HepG2 (cell line): ENCODE measurements at regions not wholly inside any gene's neighbourhood (a gene's known extent, or its start where the extent isn't known, plus 50 kb on each side); places are given as distances from the start of the nearest gene placed in this dataset.

Source experiments
- BCLAF1 ChIP-seq: fragments of 450-650 bp; IDR thresholded peaks from 2 replicates; pipeline ENCODE4 v1.6.1; 2017; ENCODE audit warnings: mild to moderate bottlenecking
- CTCF ChIP-seq: sonication (generic); formaldehyde crosslinking; IDR thresholded peaks from 2 replicates; pipeline ENCODE4 v1.5.0; 2020; ENCODE audit warnings: mild to moderate bottlenecking, missing genetic modification reagents, moderate library complexity
- FOXJ3 ChIP-seq: sonication (generic); formaldehyde crosslinking; IDR thresholded peaks from 2 replicates; pipeline ENCODE4 v1.4.0; 2020; ENCODE audit warnings: missing genetic modification reagents, mild to moderate bottlenecking, borderline replicate concordance
- POLR2AphosphoS5 ChIP-seq: IDR thresholded peaks from 2 replicates; pipeline ENCODE4 v1.6.1; 2012; ENCODE audit warnings: low read depth, low read length
- ZFX ChIP-seq: sonication (generic); formaldehyde crosslinking; IDR thresholded peaks from 2 replicates; pipeline ENCODE4 v1.4.0; 2020; ENCODE audit warnings: mild to moderate bottlenecking, low read depth, missing genetic modification reagents, moderate library complexity
- ZNF274 ChIP-seq: sonication (generic); formaldehyde crosslinking; IDR thresholded peaks from 2 replicates; pipeline ENCODE4 v1.5.1; 2020; ENCODE audit warnings: mild to moderate bottlenecking, missing genetic modification reagents

- no peak for TF ChIP-seq BCLAF1
- no peak for TF ChIP-seq ZNF274 (CRISPR knock-in tag)
- TF ChIP-seq FOXJ3 (CRISPR knock-in tag), result no peak
- TF ChIP-seq ZFX (CRISPR knock-in tag), result no peak
- no peak for TF ChIP-seq POLR2AphosphoS5
- no peak for TF ChIP-seq CTCF (CRISPR knock-in tag)
Observed at GRCh38 chr9:87322840-87323635, 174.6 kb upstream of the DAPK1 start.
